GM19240 (cell line): ENCODE measurements at regions not wholly inside any gene's neighbourhood (a gene's known extent, or its start where the extent isn't known, plus 50 kb on each side); places are given as distances from the start of the nearest gene placed in this dataset.
"Not testable (repeated sequence)": the region's sequence is repeated elsewhere in the genome, so short reads cannot be mapped to it uniquely, and the experiment has no call there.

Experiments used
- DNase-seq: peaks from one replicate; pipeline ENCODE4 v3.0.0; 2011; ENCODE audit warnings: low spot score; ENCODE audit not compliant: insufficient read length

GRCh38 chr2:235216901-235217300 is 265.1 kb downstream of the SH3BP4 start:
- DNase-seq = no peak

DNA sequence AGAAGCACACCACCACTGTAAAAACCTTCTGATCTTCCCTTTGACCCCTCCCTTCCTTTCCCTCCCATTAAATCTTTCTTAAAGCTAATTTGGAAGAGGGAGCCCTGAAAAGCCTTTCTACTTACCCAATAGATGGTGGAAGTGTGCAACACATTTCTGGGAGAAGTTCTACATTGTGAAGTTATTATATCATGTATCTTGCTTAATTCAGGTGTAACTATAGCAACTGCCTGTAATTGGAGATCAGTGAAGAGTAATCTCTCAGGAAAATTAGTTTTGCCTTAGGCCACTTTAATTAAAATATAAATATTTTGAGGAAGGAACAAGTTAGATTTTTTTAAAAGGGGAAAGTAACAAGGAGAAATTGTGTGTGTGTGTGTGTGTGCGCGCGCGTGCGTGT is 266.0 kb downstream of the SH3BP4 start:
- no peak for DNase-seq

DNA sequence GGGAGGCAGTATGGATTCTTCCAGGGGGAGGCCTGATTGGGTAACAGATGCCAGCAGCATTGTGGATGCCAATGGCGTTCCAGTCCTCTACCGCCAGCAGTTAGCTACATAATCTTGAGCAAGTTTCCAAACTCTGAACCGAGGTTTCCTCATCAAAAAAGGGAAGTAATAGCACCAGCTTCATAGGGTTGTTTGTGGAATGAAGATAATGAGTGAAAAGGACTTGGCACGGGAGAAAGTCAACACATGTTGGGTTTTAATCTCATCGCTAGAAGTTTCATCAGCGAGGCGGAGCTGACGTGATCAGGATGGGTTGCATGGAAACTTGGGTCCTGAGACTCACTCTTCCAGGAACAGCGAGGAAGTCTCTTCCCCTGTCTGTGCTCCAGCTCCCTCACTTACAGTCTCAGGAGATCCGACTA is 266.7 kb downstream of the SH3BP4 start:
- no peak for DNase-seq

- no peak for DNase-seq
Measured at GRCh38 chr2:235219048-235219447, 267.2 kb downstream of the SH3BP4 start.

DNA sequence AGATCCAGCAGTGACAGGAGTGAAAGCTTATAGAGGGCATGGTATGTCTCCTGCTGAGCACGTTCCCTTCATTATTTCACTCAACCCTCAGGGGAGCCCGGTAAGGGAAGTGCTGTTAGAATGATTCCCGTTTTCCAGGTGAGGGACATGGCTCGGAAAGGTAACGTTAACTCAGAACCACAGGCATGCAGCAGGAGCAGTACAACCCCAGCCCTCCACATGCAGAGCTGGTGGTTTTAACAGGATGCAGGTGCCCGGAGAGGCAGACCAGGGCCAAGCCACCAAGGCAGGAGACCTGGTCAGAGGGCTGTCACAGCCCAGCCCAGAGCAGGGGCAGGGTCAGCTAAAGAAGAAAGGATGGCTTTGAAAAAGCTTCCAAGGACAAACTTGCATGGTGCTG is 268.5 kb downstream of the SH3BP4 start:
- DNase-seq = no peak

DNA sequence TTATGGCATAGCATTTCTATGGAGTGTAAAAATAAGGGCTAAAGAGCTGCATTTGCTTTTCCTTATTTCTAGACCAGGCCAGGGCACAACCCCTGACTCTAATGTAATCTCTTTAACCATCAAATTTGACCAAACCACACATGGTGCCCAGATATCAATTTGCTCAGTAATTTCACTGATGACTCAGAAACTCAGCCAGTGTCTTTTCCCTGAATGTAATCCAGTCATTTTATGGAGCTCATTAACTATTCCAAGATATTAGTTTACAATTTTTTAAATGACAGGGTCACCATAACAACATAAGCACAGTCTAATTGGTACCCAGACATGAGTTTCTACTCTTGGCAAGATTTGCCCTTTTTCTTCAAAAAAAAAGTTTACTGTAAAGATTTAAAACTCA is 270.8 kb upstream of the AGAP1 start:
- no peak for DNase-seq

GRCh38 chr2:235224410-235224809 is 269.4 kb upstream of the AGAP1 start:
- no peak for DNase-seq

GRCh38 chr2:235225261-235225660 is 268.6 kb upstream of the AGAP1 start:
- DNase-seq = no peak

DNA sequence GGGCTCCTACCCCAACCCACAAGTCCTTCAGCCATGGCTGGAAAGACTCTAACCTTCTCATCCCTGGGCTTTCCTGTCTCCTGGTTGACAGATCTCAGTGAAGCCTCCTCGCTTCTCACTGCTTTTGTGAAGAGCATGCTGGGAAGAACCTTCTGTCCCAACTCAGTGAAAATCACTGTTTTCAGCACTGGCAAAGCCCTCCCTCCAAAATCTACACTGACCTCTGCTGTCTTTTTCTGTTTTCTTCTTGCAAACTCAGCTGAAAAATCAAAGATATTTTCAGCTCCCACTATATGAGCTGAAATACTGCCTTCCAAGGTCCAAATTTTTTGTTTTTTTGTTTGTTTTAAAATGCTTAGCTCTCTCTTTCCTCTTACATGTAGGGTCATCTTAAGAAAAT is 266.3 kb upstream of the AGAP1 start:
- DNase-seq = no peak

DNA sequence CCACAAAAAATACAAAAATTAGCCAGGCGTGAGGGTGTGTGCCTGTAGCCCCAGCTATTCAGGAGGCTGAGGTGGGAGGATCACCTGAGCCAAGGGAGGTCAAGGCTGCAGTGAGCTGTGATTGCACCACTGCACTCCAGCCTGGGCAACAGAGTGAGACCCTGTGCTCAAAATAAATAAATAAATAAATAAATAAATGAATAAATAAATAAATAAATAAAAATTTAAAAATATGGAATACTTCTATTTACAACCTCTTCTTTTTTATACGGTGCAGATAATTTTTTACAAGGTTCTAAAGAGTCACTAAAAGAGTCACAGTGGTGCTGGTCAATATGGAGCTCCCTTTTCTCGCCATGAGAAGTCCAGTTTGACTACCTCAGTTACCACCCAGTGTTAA is 265.4 kb upstream of the AGAP1 start:
- not testable (repeated sequence) for DNase-seq

GRCh38 chr2:235229236-235229635 is 264.6 kb upstream of the AGAP1 start:
- no peak for DNase-seq

DNA sequence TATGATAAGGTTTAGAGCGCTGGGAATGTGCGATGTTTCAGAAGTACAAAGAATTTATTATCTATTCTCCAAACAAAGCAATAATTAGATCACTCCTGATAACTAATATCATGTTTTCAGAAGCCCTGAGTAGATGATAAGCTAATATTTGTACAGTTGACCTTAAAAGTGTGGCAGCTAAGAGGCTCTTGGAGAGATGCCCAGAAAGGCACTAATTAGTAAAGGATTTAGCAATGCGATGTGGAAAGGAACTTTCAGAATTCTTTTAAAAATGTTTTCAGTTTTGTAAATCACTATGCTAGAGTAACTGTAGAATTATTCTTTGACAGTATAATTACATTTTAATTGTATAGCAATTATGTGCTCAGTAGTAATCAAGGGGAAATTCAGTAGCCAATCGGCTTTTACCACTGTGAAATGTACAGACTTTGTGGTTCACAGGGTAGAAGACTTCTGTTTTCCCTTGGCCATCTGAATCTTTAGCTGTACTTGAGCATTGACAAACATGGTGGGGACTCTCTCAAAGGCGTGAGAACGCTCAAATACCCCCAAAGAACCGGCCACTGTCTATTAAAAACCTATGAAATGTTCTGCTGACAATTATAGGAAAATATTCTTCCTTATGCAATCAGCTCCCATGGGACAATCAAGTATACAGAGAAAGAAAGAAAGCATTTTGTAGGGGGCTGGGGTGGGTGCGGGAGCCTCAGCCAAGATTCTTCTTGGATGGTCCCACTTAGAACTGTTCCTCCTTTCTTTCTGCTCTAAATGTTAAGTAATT is 262.8 kb upstream of the AGAP1 start:
- DNase-seq = no peak

DNA sequence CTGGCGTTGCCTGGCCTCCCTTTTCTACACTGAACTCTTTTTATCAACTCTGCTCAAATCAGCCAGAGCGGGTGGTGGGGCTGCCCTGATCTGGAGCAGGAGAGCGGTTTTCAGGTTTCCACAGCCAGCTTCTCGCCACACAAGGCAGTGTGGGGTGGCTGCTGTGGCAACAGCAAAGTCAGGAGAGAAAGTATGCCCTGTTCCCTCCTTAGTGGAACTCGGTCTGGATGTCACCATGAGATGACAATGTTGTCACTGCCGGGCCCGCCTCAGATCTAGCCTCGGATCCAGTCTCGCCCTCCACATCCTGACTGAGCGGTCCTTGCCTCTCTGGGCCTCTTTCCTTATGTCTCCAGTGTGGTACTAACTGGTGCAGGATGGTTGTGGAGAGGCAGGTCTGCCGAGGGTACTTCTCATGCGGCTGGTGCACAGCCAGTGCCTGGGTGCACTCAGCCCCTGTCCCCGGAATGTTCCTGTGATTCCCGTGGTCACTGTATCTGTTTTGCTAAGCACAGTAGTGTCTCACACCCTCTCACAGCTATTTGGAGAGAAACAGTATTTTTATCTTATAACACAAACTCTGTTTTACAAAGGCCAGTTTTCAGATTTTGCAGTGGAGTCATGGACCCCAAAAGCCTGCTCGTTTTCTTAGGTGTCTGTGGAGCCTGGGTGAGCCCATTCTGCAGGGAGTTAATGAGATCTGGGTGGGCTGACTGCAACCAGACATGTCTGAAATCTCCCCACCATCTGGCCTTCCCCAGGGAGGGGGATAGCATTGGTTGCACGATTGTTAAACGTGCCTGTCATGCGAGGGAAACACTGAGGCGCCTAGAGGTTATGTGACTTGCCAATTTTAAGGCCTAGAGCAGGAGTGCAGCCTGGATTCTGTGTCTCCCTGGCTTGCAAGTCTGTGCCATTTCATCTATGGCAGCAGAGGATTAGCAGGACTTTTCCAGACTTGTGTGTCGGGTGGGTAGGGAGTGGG is 261.1 kb upstream of the AGAP1 start:
- DNase-seq = no peak

DNA sequence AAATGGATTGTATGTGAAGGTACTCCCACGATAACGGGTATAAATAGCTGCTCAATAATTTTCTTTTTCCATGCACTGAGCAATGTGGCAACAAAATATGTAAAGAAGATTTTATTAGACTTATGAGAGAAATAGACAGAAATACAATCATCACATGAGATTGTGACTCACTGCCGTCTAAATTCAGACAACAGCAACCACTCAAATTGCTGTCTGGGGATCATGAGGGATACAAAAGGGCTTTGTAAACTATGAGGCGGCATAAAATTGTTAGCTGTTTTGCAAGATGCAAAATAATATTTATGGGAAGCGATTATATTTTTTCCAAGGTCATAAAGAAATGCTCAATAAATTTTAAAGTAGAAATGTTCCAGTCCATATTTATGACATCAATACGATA is 259.1 kb upstream of the AGAP1 start:
- DNase-seq = no peak

DNA sequence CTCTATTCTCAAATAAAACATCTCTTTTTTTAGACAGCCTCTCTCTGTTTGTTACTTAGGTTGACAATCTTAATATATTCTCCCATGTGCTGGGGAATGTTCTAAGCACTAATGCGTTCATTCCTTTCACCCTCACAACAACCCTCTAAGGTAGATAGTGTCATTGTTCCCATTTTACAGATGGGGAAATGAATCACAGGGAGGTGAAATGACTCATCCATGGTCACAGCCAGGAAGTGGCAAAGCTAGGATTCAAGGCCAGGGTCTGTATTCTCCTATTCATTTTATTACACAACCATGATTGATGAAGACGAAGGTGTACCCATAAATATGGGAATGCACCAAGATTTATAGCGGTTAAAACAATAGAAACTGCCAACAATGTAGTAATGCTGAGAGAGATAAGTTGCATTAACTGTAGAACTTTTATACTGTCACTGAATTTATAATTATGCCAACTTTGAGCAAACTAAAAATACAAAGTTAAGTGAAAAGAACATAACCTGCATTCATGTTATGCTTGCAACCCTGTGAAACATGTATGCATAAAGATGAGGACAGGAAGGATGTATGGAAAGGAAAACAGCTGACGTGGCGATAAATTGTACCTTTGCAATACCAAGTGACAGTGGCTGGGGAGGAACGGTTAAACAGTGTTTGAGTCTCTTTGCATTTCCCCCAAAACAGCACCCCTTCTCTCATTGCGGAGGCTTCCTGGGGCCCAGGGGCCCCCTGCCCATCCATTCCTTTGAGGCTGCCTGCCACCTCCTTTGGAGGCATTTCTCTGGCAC is 257.7 kb upstream of the AGAP1 start:
- DNase-seq = no peak

DNA sequence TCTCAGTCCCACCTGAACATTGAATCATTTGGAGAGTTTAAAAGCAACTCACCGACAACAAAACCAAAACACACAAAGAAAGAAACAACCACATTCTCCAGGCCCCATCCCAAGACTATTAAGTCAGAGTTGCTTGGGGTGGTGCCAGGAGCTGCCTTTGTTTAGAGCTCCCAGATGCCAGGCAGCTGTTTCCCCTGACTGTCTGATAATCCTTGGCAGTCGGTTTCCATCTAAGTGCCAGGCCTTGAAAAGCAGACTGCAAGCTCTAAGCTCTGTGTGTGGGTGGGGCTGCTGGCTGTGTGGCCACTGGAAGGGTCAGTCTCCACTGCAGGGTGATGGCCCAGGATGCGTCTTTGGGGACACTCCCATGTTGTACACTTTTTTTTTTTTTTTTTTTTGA is 255.3 kb upstream of the AGAP1 start:
- DNase-seq = no peak

DNA sequence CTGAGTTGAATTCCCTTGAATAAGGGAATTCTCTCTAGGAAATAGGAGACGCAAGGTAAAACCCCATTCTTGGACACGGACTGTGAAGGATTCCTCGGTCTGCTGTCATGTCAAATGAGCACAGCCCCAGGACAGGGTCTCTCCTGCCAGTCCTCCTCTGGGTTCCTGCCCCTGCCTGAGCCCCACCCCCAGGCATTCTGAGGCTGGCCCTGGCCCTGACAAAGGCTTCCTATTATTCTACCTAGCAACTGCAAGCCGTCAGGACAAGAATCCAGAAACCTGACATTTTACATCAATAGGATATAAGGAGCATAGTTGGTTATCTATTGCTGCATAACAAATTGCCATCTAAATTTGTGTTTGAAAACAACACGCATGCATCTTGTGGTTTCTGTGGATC is 253.3 kb upstream of the AGAP1 start:
- DNase-seq = no peak

- no peak for DNase-seq
Measured at GRCh38 chr2:235244255-235245220, 249.3 kb upstream of the AGAP1 start.

DNA sequence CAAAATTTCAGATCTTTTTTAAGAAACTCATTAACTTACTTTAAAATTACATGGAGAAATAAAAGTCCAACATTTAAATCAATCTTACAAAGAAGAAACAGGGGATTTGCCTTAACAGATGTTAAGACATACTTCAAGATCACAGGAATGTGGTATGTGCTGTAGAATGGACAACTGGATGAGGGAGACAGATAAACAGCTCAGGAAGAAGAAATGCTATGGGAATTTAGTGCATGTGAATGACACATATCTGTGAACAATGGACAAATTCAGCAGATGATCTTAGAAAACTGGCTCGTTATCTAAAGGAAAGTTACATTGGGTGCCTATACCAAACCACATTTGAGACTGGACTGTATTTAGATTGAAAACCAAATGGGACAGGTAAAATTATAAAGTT is 246.8 kb upstream of the AGAP1 start:
- DNase-seq = no peak

DNA sequence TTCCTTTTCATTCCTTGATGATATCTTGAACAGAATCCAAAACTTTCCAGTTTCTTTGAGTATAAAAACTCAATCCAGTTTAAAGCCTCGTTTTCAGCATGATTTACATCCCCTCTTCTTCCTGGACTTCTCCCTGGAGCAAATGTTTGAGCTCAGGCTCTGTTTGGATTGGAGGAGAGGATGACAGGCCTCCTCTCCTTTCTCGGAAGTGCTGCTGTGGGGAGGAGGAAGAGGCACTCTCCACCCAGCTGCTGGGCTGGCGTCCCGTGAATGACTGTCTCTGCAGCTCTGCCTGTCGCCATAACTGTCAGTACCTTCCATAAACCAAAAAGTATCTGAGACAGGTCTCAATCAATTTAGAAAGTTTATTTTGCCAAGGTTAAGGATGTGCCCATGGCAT is 238.2 kb upstream of the AGAP1 start:
- no peak for DNase-seq

- no peak for DNase-seq
Measured at GRCh38 chr2:235257590-235257989, 236.3 kb upstream of the AGAP1 start.
